Fibroblast of pulmonary artery (primary cell): ENCODE measurements at regions not wholly inside any gene's neighbourhood (a gene's known extent, or its start where the extent isn't known, plus 50 kb on each side); places are given as distances from the start of the nearest gene placed in this dataset.
A peak's percentile ranks its signal among the peaks of the same experiment; 100 is the strongest.
"Not testable (repeated sequence)": the region's sequence is repeated elsewhere in the genome, so short reads cannot be mapped to it uniquely, and the experiment has no call there.

Source experiments
- DNase-seq: peaks from one replicate; pipeline ENCODE4 v3.0.0-alpha.2; 2010; ENCODE audit warnings: low read depth
- H3K4me3 ChIP-seq: replicated peaks from 2 replicates; pipeline ENCODE4 v1.5.1; 2011; ENCODE audit warnings: low read depth, mild to moderate bottlenecking, control low read depth, low read length, moderate library complexity
- CTCF ChIP-seq: IDR thresholded peaks from 2 replicates; pipeline ENCODE4 v1.5.1; 2011; ENCODE audit warnings: mild to moderate bottlenecking, control low read depth, low read length, inconsistent platforms; ENCODE audit errors: missing control alignments

- DNase-seq, result no peak
- no peak overlapping the region for H3K4me3 ChIP-seq
- no peak for TF ChIP-seq CTCF
These were observed 123.0 kb upstream of the HAND1 start for GRCh38 chr5:154601014-154601413.

- H3K4me3 ChIP-seq, result no peak overlapping the region
- no peak for DNase-seq
- no peak for TF ChIP-seq CTCF
These were observed 120.0 kb upstream of the HAND1 start for GRCh38 chr5:154598021-154598420.

GRCh38 chr5:154596844-154597243, 118.8 kb upstream of the HAND1 start:
- H3K4me3 ChIP-seq, DNase-seq: not testable (repeated sequence)

GRCh38 chr5:154595662-154596061, 117.6 kb upstream of the HAND1 start:
- no peak for TF ChIP-seq CTCF
- H3K4me3 ChIP-seq, result no peak overlapping the region
- DNase-seq, result no peak

GRCh38 chr5:154593796-154594195, 115.8 kb upstream of the HAND1 start:
- TF ChIP-seq CTCF, result no peak
- DNase-seq, result no peak
- no peak overlapping the region for H3K4me3 ChIP-seq

GRCh38 chr5:154593071-154593470, 115.0 kb upstream of the HAND1 start:
- DNase-seq, result peak; percentile 66
- TF ChIP-seq CTCF, result no peak
- no peak overlapping the region for H3K4me3 ChIP-seq

- no peak for TF ChIP-seq CTCF
- H3K4me3 ChIP-seq, result no peak overlapping the region
- no peak for DNase-seq
These were observed 112.2 kb upstream of the HAND1 start for GRCh38 chr5:154590093-154590724.
